ENCODE measurements at regions not wholly inside any gene's neighbourhood (a gene's known extent, or its start where the extent isn't known, plus 50 kb on each side); places are given as distances from the start of the nearest gene placed in this dataset.
"Not testable (repeated sequence)": the region's sequence is repeated elsewhere in the genome, so short reads cannot be mapped to it uniquely, and the experiment has no call there.

DNA sequence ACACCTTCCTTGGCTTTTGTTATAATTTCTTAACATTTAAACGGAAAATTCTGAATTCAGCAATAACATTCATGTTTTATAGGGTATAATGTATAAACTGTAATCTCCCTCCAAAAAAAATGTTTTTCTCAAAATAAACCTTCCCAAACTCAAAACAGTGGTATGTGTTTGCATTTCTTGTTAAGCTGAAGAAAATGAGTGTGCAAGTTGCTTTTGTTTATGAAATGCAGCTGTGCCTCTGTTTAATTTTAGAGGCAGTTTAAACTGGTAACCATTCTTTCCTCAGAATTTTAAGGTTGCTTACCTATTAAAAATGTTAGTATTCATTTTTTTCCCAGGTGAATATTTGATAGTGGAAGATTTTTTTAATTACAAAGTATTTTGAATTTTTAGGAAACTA lies 105.0 kb upstream of the ANKRD50 start:
- DNase-seq (ENCODE audit: low read depth), result no peak

DNA sequence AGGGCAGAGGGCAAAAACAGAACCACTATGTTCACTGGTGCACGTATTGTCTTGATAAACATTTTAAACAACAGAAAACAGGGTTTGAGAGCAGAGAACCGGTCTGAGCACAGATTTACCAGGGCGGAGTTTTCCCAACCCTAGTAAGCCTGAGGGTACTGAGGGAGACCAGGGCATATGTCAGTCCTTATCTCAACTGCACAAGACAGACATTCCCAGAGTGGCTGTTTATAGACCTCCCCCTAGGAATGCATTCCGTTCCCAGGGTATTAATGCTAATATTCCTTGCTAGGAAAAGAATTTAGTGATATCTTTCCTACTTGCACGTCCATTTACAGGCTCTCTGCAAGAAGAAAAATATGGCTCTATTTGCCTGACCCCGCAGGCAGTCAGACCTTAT lies 99.7 kb upstream of the ANKRD50 start:
- not testable (repeated sequence) for DNase-seq (ENCODE audit: low read depth)

DNA sequence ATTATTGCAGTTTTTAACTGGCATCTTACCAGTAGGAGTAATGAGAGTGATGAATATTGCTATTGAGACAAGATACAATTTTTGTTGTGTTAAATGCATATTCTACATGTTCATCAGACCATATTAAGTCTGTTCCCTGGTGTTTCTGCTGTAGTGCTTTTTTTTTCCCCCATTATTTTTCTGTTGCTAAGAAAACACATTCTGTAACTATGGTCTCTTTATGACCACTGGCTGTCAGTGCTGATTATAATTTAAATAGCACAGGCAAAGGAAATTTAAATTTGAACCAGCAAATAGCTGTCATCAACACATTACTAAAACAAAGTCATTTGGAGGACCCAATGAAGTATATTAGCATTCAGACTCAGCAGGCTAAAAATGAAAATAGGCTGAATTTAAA lies 98.3 kb upstream of the ANKRD50 start:
- no peak for DNase-seq (ENCODE audit: low read depth)

DNA sequence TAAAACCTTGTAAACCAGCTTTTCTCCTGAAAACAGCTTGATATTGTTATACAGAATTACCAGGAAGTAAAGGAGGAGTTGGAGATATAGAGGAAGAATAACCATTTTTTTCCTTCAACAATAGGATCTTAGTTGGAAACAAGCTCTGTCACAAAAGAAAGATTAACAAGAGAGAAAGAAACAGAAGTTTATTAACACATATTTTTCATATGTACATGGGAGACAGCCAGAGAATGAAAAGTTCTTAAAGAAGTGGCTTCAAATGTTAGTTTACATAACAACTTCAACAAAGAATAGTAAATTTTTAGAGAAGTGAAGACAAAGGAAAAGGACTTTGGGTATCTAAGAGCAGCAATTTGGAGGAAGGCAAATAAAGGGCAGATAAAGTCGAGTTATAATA lies 94.9 kb upstream of the ANKRD50 start:
- no peak for DNase-seq (ENCODE audit: low read depth)

DNA sequence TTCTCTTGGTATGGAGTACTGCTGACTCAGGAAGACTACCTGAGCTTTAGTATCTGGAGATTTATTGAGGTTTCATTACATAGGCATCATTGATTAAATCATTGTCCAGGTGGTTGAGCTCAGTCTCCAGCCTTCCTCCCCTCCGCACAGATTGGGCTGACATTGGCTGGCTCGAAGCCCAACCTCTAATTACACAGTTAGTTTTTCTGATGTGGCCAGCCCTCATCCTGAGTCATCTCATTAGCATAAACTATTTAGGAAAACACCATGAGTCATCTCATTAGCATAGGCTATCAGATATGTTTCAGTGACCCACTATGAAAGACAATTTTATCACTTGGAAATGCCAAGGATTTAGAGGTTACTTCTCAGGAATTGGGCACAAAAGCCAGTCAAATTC lies 93.9 kb upstream of the ANKRD50 start:
- DNase-seq (ENCODE audit: low read depth), result peak; percentile 32

DNA sequence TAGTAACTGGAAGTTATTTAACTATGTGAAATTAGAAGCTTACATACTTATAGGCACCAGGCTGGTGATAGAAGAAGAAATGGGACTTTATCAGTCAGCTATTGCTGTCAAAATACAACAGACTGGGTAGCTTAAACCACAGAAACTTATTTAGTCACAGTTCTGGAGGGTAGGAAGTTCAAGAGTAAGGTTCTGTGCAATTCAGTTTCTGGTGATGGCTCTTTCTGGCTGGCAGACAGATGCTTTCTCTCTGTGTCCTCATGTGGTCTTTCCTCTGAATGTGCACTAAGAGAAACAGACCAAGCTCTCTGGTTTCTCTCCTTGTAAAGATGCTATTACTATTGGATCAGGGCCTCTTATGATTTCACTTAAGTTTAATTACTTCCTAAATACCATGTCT lies 92.1 kb upstream of the ANKRD50 start:
- no peak for DNase-seq (ENCODE audit: low read depth)

DNA sequence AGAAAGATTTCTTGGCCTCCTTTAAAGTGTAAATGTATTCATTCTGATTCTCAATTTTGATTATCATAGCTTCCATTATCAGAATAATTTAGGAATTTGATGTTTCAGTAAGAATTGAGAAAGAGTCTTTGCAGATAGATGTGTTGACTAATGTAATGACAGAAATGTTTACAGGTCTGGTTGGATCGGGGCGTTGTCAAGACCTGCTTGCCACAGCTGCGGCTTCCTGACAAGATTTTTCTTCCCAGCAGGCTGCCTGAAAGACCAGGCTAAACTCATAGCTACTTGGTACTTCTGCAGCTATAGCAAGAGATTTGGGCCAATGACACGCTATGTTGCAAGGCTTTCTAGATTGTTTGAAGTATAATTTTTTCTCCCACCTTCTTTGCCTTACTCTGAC lies 91.5 kb upstream of the ANKRD50 start:
- DNase-seq (ENCODE audit: low read depth), result no peak

DNA sequence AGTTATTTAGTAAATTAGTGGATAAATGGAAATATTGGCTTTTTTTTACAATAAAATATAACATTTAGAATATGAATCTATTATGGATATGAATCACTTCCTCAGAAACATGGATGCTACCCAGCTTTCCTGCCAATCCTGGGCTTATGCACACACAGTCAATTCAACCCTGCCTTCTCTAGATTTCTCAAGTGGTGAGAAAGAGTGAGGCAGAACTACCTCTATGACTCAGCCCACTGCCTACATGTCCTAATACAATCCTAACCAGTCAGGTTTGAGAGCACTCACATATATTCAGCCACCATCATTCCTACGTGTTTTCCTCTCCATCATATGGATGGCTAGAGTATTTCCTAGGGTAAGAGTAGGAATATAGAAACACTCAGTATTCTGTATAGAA lies 91.1 kb upstream of the ANKRD50 start:
- DNase-seq (ENCODE audit: low read depth), result peak; percentile 74

DNA sequence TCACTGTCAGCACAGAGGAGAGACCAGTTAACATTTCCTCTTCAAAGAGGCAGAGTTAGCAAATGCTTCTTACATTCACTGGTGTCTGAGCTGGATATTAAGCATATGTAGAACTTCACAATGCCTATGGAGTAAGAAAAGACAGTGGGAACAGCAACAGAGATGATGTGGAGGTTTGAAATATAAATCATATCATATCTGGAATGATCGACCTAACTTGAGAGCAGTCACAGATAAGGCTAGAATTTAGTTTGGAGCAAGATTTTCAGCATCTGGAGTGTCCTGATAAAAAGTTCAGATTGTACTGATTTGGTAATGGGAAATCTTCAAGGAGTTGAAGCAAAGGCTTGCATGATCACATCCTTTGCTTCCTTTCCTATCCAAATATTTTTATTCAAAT lies 90.5 kb upstream of the ANKRD50 start:
- DNase-seq (ENCODE audit: low read depth), result no peak

DNA sequence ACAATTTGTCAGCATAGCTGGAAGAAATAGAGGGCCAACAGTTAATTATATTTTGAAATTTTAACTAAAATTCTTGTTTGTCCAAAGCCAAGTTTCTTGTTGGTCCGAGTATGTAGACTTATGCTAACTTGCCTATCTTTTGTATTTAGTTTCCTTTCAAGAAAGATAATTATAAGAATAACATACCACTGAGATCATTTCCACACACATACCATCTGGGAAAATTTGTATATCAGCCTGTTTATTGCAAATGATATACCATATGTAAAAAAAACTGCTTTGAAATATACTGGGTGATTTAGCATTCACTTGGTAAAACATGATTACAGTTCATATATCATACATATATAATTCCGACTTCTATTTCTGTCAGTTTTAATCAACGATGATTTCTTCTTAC lies 84.7 kb upstream of the ANKRD50 start:
- no peak for DNase-seq (ENCODE audit: low read depth)

DNA sequence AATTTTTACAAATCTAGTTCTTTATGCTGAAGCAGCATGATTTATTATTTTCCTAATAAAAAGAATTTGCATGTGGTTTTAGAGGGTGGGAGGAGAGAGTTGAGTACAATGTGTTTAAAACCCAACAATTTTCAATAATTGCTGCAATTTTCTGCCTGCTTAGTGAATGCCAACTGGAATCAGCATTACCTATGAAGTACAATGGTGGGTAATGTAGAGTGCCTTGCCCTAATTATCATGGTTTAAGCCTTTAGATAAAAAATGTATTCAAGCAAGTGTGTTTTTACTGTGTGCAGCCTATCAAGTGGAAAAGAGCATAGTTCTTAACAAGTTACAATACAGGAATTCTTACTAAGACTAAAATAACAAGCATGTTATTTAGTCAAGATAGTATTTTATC lies 77.9 kb upstream of the ANKRD50 start:
- no peak for DNase-seq (ENCODE audit: low read depth)

DNA sequence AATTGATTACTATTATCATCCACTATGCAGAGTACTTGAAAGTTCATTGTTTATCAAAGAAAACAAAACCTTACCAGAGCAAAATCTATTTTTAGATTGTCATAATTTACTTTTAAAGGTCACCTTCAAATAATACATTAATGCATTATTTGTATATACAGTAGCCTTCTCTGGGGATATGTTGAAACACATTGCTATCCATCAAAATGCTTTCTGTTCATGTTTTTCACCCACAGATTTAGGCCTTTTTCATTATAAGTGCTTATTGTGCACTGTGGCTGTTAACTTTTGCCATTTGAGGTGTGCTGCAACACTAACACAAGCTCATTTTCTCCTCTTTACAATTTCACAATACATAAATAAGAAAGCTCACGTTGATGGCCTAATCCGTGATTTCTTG lies 74.1 kb upstream of the ANKRD50 start:
- DNase-seq (ENCODE audit: low read depth), result no peak

DNA sequence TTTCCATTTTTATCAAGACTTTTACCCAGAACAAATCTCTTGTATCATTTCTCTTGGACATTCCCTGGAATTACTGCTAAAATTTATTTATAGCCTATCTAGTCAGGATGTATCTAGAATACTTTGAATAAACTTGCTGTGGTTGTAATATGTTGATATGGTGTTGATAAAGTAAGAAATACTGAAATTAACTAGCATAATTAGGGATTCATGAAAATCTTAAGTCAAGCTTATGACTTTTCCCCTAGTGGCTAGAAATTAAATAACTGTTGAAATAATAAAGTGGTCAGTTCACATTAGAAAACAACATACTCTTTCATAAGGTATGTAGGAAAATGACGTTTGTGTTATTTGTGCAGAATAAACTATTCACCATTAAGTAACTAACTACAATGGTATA lies 73.1 kb upstream of the ANKRD50 start:
- DNase-seq (ENCODE audit: low read depth), result no peak

DNA sequence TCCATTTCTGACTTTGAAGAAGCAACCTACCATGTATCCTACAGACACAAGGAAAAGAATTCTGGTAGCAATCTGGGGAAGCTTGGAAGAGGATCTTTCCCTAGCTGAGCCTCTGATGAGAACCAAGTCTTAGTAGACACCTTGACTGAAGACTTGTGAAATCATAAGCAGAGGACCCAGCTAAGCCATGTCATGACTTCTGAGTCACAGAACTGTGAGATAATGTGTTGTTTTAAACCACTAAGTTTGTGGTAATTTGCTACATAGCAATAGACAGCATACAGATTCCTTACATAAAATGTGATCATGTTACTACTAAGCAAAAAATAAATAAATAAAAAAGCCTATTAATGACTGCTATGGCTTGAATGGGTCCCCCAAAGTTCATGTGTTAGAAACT lies 71.3 kb upstream of the ANKRD50 start:
- DNase-seq (ENCODE audit: low read depth), result peak; percentile 17

DNA sequence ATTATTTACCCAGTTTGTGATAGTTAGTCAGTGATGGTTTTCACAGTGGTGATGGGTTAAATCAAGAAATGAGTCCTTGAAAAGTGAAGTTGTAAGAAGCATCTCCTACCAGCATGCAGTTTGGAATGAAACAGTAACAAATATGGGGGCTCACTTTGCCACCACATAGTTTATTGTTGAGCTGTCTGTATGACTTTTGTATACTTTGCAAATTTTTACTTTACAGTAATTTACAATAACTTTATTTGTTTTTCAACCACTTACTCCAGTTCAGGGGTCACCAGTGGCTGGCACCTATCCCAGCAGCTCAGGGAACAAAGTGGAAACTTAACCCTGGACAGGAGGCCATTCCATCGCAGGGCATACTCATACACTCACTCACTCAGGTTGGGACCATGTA lies 64.5 kb upstream of the ANKRD50 start:
- DNase-seq (ENCODE audit: low read depth), result no peak

DNA sequence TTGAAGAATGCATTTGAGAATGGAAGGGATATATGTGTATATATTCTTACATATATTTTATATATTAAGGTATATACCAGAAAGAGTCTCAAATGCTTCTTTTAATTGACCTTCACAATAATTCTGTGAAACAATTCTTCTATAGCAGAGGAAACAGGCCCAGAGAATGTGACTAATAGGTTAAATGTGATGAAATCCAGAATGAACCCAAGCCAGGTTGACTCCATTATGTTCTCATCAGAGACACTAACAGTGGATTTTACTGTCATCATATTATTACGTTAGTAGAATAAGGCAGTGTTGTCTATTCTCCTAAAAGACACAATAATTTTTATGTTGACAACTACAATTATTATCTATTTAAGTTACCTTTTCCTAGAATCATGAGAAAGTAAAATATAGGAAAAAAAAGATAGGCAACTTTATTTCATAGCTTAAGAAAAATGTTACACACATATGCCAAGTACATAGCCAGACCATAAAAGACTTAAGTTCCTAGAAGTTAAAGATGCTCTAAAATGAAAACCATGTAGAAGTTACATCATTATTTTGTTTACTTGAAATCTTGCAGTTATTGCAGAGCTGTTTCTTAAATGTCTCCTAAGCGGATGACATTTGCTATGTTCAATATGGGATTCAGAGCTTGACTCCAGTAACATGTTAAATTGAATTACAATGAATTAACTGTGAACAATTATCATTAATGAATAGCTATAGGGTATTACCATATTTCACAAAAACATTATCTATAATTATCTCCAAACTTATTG lies 56.2 kb upstream of the ANKRD50 start:
- no peak for DNase-seq (ENCODE audit: low read depth)

DNA sequence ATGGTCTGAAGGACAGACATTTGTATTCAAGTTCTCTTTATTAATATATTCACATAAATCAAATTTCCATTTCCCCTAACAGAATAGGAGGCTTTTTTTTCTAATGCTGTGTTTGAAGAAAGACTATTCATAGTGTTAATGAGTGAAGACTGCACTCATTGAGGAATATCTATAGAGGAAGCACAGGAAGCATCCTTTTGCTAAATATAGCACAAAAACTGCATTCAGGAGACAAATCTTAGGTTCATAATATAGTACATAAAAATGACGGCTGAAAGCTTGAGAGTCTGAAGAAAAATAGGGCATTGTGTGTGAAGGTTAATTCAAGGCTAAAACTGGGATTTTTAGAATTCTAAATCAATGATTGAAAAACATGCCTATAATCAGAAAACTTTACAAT lies 50.4 kb upstream of the ANKRD50 start:
- DNase-seq (ENCODE audit: low read depth), result no peak
